SIG-M5 treated with dmso at 0.1 percent for 504 hours (cell line): ENCODE measurements at regions not wholly inside any gene's neighbourhood (a gene's known extent, or its start where the extent isn't known, plus 50 kb on each side); places are given as distances from the start of the nearest gene placed in this dataset.

Experiments used
- DNase-seq: peaks from one replicate; lab custom pipeline; 2025; ENCODE audit not compliant: unreplicated experiment; lab: John Stamatoyannopoulos, UW

DNA sequence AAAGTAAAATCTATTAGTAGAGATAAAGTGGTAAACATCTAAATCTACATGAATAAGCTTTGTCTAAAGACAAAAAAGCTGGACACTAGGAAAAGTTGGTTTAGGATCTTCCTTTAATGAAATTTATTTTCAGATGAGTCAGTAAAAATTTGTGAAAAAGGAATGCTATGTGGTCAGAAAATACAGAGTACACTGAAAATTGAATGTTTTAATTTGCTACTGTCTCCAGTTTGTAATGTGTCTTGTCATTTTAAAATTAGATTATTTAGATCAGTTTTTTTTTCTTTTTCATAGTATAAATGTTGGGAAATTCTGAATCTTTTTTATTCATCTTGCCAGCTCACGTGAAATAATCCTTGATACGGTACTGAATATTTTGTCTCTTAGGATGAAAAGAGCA is 56.9 kb downstream of the SLITRK6 start:
- no peak for DNase-seq

DNA sequence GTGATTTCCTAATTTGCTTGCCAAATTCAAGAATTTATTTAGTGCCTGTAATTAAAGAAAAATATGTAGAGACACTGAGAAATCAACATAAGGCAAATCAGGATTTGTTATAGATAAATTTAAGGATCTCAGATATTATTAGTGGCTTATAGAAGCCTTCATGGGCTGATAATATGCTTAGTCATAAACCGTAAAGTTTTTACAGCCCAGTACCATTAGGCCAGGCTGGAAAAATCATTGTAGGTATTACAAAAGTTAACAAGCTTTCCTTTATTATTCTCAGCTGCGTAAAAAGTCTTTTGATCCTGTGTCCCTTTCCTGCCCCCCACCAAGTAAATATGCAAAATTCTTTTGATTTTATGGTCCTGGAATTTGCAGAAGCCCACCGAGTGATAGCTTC is 58.2 kb downstream of the SLITRK6 start:
- no peak for DNase-seq

DNA sequence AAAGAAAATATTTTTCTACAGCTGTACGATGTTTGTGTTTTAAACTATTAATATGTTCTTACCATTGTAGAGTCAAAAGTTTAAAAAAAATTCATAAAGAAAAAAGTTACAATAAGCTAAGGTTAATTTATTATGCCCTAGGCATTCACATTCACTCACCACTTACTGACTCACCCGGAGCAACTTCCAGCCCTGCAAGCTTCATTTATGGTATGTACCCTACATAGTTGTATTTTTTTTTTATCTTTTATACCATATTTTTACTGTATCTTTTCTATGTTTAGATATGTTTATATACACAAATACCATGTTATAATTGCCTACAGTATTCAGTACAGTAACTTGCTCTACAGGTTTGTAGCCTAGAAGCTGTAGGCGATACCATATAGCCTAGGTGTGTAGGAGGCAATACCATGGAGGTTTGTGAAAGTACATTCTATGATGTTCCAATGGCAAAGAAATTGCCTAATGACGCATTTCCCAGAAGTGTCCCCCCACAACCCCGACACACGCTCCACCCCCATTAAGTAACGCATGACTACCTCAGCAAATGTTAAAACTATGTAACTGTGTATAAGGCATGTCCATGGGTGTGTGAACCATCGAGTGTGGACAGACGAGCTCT is 60.4 kb downstream of the SLITRK6 start:
- DNase-seq: no peak

DNA sequence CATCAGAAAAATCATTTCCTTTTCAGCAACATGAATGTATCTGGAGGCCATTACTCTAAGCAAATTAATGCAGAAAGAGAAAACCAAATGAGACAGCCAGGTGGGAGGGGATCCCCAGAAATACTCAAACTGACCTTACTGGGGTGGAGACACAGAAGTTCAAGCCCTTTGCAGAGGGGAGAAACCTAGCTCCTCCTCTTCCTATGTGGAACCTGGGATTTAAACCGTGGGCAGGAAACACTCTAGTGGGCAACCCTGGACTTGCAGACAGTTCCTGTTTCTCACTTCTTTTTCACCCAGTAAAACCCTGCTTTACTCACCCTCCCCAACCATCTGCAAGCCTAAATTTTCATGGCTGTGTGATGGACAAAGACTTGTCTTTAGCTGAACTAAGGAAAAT is 61.3 kb downstream of the SLITRK6 start:
- DNase-seq: no peak

- DNase-seq: no peak
Measured at GRCh38 chr13:85729296-85729695, 69.9 kb downstream of the SLITRK6 start.

GRCh38 chr13:85728811-85729210 is 70.4 kb downstream of the SLITRK6 start:
- DNase-seq: no peak

- DNase-seq: no peak
Measured at GRCh38 chr13:85725433-85725832, 73.8 kb downstream of the SLITRK6 start.

- DNase-seq: no peak
Measured at GRCh38 chr13:85724546-85725432, 74.4 kb downstream of the SLITRK6 start.

- DNase-seq: no peak
Measured at GRCh38 chr13:85719749-85720148, 79.5 kb downstream of the SLITRK6 start.

GRCh38 chr13:85717921-85718320 is 81.3 kb downstream of the SLITRK6 start:
- DNase-seq: no peak

DNA sequence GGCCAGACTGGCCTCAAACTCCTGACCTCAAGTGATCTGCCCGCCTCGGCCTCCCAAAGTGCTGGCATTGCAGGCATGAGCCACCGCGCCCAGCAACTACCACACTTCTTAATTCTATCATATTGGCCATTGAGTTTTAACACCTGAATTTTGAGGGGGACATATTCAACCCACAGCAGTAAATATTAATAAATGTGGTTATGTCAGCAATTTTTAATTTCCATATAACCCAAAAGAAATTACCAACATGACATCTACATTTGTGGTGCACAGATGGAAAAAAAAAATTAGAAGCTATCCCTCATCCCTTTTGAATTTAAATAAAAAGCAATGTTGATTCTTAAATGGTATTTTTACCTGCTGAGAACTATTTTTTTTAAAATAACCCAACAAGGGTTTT is 88.7 kb downstream of the SLITRK6 start:
- DNase-seq: no peak

- no peak for DNase-seq
Measured at GRCh38 chr13:85709721-85710120, 89.5 kb downstream of the SLITRK6 start.

- DNase-seq: no peak
Measured at GRCh38 chr13:85709072-85709471, 90.1 kb downstream of the SLITRK6 start.

- DNase-seq: no peak
Measured at GRCh38 chr13:85700906-85701305, 98.3 kb downstream of the SLITRK6 start.

GRCh38 chr13:85698256-85698655 is 101.0 kb downstream of the SLITRK6 start:
- no peak for DNase-seq

GRCh38 chr13:85694992-85695391 is 104.2 kb downstream of the SLITRK6 start:
- no peak for DNase-seq

DNA sequence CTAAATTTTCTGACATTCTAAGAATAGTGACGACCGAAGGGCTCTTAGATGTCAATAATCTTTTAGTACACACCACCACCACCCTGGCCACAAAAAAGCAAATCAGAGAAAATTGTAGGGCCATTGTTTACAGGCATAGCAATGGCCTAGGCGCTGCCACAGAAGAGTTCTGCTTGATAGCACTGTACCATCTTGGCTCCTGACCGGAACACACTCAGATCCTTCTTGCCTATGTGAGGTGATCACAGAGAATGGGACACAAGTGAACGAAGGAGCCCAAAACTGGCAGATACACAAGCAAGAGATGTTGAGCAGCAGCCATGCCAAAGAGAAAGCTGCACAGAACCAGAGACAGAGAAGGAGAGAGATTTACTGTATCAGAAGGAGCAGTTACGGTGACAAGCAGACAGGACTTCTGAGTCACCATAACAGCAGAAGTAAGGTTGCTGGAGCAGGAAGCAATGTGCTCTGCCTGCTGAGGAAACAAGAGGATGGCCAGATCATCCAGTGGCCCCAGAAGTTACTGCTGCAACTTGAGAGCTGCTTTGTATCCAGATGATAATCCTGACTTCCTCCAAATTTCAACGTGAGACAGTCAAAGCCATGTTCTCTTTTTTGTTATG is 105.2 kb downstream of the SLITRK6 start:
- DNase-seq: peak; percentile 22

GRCh38 chr13:85690368-85690767 is 108.9 kb downstream of the SLITRK6 start:
- DNase-seq: no peak

DNA sequence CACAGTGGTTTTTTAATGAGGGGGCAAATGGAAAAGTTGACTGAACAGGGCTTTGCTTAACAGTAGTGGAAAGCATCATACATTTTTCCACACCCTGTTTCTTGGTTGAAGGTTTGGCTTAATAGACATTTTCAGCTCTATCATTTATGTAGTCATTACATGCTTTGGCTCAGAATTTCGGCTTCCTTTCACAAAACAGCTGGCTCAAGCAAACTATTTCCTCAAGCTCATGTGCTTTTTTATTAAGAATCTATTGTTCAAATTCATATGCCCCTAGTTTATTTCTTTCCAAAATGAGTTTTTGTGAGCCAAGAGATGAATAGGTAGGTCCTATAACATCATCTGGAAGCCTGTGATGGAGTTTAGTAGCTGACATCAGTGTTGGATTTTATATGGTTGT is 113.8 kb downstream of the SLITRK6 start:
- no peak for DNase-seq

GRCh38 chr13:85675151-85675907 is 123.9 kb downstream of the SLITRK6 start:
- no peak for DNase-seq

DNA sequence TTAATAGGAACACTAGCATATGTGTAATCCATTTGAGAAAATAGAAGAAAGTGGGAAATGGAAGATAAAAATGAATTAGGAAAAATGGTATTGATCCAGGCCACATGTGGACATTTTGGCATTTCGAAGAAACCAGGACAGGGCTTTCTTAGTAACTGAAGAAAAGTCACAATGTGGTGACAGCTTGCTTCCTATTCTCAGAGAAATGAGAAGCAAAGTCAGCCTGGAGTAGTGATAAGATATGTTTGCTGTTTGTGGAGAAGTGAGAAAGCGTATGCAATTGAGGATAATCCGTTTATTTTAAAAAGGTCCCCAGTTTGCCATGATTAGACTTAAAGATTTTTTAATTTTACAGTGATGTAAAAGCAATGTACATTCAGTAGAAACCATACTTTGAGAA is 127.9 kb downstream of the SLITRK6 start:
- DNase-seq: no peak
